Vagina (tissue), 2 donors: ENCODE measurements at regions not wholly inside any gene's neighbourhood (a gene's known extent, or its start where the extent isn't known, plus 50 kb on each side); places are given as distances from the start of the nearest gene placed in this dataset.

ENCODE experiments used
- DNase-seq, 2 donors: peaks; one replicate each; pipeline ENCODE4 v3.0.0-alpha.2; 2017; ENCODE audit errors: extremely low spot score in 2 of 2
- H3K27ac ChIP-seq: fragments of 200-600 bp; sonication (generic); one replicate; pipeline ENCODE4 v1.5.1; 2019
- H3K27me3 ChIP-seq: fragments of 200-600 bp; sonication (generic); one replicate; pipeline ENCODE4 v1.5.1; 2019
- H3K36me3 ChIP-seq, 2 donors: fragments of 200-600 bp; sonication (generic); one replicate each; pipeline ENCODE4 v1.5.1; 2017 to 2019
- H3K4me1 ChIP-seq: fragments of 200-600 bp; sonication (generic); one replicate; pipeline ENCODE4 v1.5.1; 2019
- H3K4me3 ChIP-seq, 2 donors: fragments of 200-600 bp; sonication (generic); 1 replicate in 1 of 2; 2 replicates in 1 of 2; pipeline ENCODE4 v1.5.1; 2016 to 2019
- H3K9me3 ChIP-seq: fragments of 200-600 bp; sonication (generic); one replicate; pipeline ENCODE4 v1.5.1; 2019
- POLR2A ChIP-seq, 2 donors: fragments of 450-650 bp; IDR thresholded peaks; one replicate each; pipeline ENCODE4 v1.6.1; 2017; ENCODE audit warnings: antibody characterized with exemption in 2 of 2, mild to moderate bottlenecking in 2 of 2, moderate library complexity in 2 of 2
- POLR2AphosphoS5 ChIP-seq, 2 donors: sonication (generic); formaldehyde crosslinking; IDR thresholded peaks; one replicate each; pipeline ENCODE4 v1.9.0; 2017; ENCODE audit warnings: antibody characterized with exemption in 2 of 2, mild to moderate bottlenecking in 2 of 2, low read depth in 1 of 2; ENCODE audit not compliant: insufficient read depth in 1 of 2
- intact Hi-C: fragments of 100-400 bp; cut with DNase I; formaldehyde crosslinking; loops from one replicate; pipeline ENCODE4 v1.15.1; 2023
- TF ChIP-seq, protein P1 (sequence below), 3 experiments: fragments of 450-650 bp in 2 of 3; fragments of 200-600 bp in 1 of 3; sonication (generic) in 1 of 3; IDR thresholded peaks; one replicate each; pipeline ENCODE4 v1.5.1; 2017 to 2019; ENCODE audit warnings: antibody characterized with exemption in 3 of 3, mild to moderate bottlenecking in 2 of 3, moderate library complexity in 2 of 3

DNA sequence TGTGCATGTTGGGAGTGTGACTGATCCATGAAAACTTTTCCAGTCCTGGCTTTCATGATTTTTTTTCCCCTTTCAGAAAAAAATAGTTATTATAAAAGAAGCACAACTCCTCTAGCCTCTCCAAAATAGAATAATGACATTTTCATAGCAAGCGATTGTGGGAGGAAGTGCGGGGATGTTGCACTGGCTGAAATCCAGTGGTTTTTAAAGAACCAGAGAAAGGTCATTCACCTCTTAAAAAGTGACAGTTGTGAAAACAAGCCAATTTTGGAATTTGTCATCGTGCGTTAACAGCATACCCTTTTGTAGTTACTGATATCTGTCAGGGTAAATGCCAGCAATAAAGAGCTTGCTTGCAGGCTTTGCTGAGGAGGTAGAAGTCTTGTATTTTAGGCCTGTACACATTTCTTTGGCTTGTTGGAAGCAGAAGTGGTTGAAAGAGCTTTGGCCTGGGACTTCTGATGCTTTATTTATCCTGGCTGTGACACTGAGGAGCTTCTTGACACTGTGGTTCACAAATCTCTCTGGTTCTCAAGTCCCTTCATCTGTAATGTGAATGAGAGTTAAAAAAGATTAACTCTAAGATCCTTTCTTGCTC lies 545.9 kb downstream of the REEP3 start:
- no peaks in the 10 kb centered on the region for H3K27me3 ChIP-seq
- no peak for DNase-seq
- H3K27ac ChIP-seq = no peak overlapping the region

DNA sequence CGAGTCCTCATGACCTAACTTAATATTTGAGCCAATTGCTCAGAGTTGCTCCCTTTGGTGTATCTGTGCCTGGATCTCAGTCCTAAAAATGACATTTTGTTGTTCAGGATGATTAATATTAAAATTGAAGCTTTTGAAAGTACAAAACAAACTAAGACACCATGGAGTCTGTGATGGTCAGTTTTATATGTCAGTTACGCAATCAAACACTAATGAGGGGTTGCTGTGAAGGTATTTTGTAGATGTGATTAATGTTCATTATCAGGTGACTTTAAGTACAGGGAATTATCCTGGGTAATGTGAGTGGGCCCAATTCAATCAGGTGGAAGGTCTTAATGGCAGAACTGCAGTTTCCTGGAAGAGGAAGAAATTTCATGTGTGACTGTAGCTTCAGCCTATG lies 546.7 kb downstream of the REEP3 start:
- H3K4me1 ChIP-seq = no peaks in the 10 kb centered on the region
- H3K4me3 ChIP-seq = no peak overlapping the region
- no peaks in the 10 kb centered on the region for H3K9me3 ChIP-seq
- H3K27ac ChIP-seq = no peak overlapping the region
- H3K36me3 ChIP-seq = no peaks in the 10 kb centered on the region
- TF ChIP-seq, protein P1, sequence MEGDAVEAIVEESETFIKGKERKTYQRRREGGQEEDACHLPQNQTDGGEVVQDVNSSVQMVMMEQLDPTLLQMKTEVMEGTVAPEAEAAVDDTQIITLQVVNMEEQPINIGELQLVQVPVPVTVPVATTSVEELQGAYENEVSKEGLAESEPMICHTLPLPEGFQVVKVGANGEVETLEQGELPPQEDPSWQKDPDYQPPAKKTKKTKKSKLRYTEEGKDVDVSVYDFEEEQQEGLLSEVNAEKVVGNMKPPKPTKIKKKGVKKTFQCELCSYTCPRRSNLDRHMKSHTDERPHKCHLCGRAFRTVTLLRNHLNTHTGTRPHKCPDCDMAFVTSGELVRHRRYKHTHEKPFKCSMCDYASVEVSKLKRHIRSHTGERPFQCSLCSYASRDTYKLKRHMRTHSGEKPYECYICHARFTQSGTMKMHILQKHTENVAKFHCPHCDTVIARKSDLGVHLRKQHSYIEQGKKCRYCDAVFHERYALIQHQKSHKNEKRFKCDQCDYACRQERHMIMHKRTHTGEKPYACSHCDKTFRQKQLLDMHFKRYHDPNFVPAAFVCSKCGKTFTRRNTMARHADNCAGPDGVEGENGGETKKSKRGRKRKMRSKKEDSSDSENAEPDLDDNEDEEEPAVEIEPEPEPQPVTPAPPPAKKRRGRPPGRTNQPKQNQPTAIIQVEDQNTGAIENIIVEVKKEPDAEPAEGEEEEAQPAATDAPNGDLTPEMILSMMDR (IDR thresholded peaks at IDR 0.05) = no peak
- TF ChIP-seq POLR2AphosphoS5 (IDR thresholded peaks at IDR 0.05; ENCODE audit: insufficient read depth in 1 of 2, low read depth in 1 of 2) (no peak), POLR2A (IDR thresholded peaks at IDR 0.05) (no peak)
- intact Hi-C loops = no loop called here
- no peak for DNase-seq
- H3K27me3 ChIP-seq = no peaks in the 10 kb centered on the region

More for the DNA sequence above, 545.9 kb downstream of the REEP3 start:
- TF ChIP-seq POLR2A (IDR thresholded peaks at IDR 0.05) (no peak), POLR2AphosphoS5 (IDR thresholded peaks at IDR 0.05; ENCODE audit: insufficient read depth in 1 of 2, low read depth in 1 of 2) (no peak)
- TF ChIP-seq, protein P1 (IDR thresholded peaks at IDR 0.05) = no peak
- Histone ChIP-seq H3K36me3 (no peaks in the 10 kb centered on the region), H3K9me3 (no peaks in the 10 kb centered on the region), H3K4me3 (no peak overlapping the region), H3K4me1 (no peaks in the 10 kb centered on the region)
- intact Hi-C loops = no loop called here

DNA sequence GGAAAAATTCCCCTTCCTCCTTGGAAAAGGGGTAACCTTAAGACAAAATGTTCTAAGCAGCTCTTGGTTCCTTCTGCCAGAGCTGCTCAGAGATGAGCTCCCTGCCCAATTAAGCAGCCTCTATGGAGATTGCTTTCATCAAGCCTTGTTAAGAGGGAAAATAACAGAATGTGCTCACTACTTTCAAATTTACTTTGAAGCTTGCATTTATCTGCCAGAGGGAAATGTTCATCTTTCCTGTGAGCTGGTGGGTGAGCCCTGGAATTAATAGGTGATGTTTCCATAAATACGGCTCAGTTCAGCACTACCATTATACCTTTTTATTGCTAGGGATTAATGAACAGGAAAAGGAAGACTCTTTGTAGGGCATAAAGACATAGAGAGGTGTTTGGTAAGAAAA lies 549.0 kb downstream of the REEP3 start:
- no peak overlapping the region for H3K4me3 ChIP-seq
- intact Hi-C loops = no loop called here
- H3K4me1 ChIP-seq = no peaks in the 10 kb centered on the region
- TF ChIP-seq POLR2AphosphoS5 (IDR thresholded peaks at IDR 0.05; ENCODE audit: insufficient read depth in 1 of 2, low read depth in 1 of 2) (no peak), POLR2A (IDR thresholded peaks at IDR 0.05) (no peak)
- TF ChIP-seq, protein P1 (IDR thresholded peaks at IDR 0.05) = no peak
- DNase-seq = no peak
- H3K36me3 ChIP-seq = no peaks in the 10 kb centered on the region
- H3K27ac ChIP-seq = no peak overlapping the region
- H3K9me3 ChIP-seq = no peaks in the 10 kb centered on the region
- no peaks in the 10 kb centered on the region for H3K27me3 ChIP-seq

DNA sequence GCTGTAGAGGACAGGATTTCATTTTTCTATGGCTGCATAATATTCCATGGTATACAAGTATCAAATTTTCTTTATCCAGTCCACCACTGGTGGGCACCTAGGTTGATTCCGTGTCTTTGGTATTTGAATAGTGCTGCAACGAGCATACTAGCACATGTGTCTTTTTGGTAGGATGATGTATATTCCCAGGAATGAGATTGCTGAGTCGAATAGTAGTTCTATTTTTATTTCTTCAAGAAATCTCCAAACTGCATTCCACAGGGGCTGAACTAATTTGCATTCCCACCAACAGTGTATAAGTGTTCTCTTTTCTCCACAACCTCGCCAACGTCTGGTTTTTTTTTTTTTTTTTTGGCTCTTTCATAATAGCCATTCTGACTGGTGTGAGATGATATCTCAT lies 550.0 kb downstream of the REEP3 start:
- no peak overlapping the region for H3K27ac ChIP-seq
- no peaks in the 10 kb centered on the region for H3K4me1 ChIP-seq
- intact Hi-C loops = no loop called here
- no peak for TF ChIP-seq POLR2A (IDR thresholded peaks at IDR 0.05)
- no peak for TF ChIP-seq POLR2AphosphoS5 (IDR thresholded peaks at IDR 0.05; ENCODE audit: insufficient read depth in 1 of 2, low read depth in 1 of 2)
- TF ChIP-seq, protein P1 (IDR thresholded peaks at IDR 0.05) = no peak
- no peak overlapping the region for H3K4me3 ChIP-seq
- no peaks in the 10 kb centered on the region for H3K27me3 ChIP-seq
- no peaks in the 10 kb centered on the region for H3K36me3 ChIP-seq
- no peak for DNase-seq
- H3K9me3 ChIP-seq = no peaks in the 10 kb centered on the region

DNA sequence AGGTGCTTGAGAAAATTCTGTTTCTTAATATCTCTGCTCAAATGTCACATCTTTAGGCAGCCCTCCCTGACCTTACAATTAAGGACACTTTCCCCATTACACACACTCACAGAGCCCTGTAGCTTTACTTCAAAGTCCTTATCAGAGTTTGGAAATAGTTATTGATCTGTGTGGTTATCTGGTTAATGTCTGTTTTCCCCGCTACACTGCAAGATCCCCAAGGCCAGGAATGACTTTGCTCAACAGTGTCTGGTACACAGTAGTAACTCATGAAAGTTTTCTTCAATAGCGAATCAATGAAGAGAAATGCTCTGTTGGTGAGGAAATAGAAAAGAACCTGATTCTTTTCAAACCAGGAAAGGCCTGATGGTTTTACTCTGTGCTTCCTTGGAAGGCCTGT lies 554.4 kb downstream of the REEP3 start:
- H3K36me3 ChIP-seq = no peaks in the 10 kb centered on the region
- intact Hi-C loops = no loop called here
- no peak for DNase-seq
- TF ChIP-seq, protein P1 (IDR thresholded peaks at IDR 0.05) = no peak
- TF ChIP-seq POLR2AphosphoS5 (IDR thresholded peaks at IDR 0.05; ENCODE audit: insufficient read depth in 1 of 2, low read depth in 1 of 2) (no peak), POLR2A (IDR thresholded peaks at IDR 0.05) (no peak)
- no peaks in the 10 kb centered on the region for H3K9me3 ChIP-seq
- no peak overlapping the region for H3K27ac ChIP-seq
- no peak overlapping the region for H3K4me3 ChIP-seq
- no peaks in the 10 kb centered on the region for H3K4me1 ChIP-seq
- no peaks in the 10 kb centered on the region for H3K27me3 ChIP-seq
